A549 (cell line): ENCODE measurements at regions not wholly inside any gene's neighbourhood (a gene's known extent, or its start where the extent isn't known, plus 50 kb on each side); places are given as distances from the start of the nearest gene placed in this dataset.

Source experiments
- ATAC-seq, 2 experiments: fragments of 200-7000 bp in 1 of 2; fragments of >200 bp in 1 of 2; cut with Nextera tagmentation in 1 of 2; cut with Tn5 transposase in 1 of 2; 3 replicates each; pipeline versions ENCODE4 v1.8.0 to v1.9.1; 2018 to 2020; ENCODE audit warnings: mild to moderate bottlenecking in 1 of 2, moderate library complexity in 1 of 2
- CTCF ChIA-PET: fragments of 300-600 bp; sonication (Branson Sonifier 250); formaldehyde crosslinking; extraction: SDS; loops from one replicate; lab custom pipeline; 2021; ENCODE audit warnings: antibody characterized with exemption, inconsistent platforms; lab: Yijun Ruan, JAX
- POLR2A ChIA-PET: fragments of 350-600 bp; formaldehyde crosslinking; extraction: SDS; loops from one replicate; lab custom pipeline; 2021; ENCODE audit warnings: antibody characterized with exemption, inconsistent platforms; lab: Yijun Ruan, JAX
- DNase-seq, 2 experiments: peaks; one replicate each; pipeline versions ENCODE4 v3.0.0 to v3.0.0-alpha.2; 2011 to 2016; ENCODE audit warnings: low read depth in 1 of 2, low spot score in 1 of 2
- FAIRE-seq: peaks from 2 replicates; lab custom pipeline; 2011; peaks lifted over from hg19 to GRCh38; lab: Jason Lieb, UNC
- H3K27ac ChIP-seq, 2 experiments: fragments of >200 bp; sonication (Bioruptor Twin); formaldehyde crosslinking; 3 replicates each; pipeline ENCODE4 v1.5.1; 2016 to 2017
- H3K4me1 ChIP-seq: fragments of >200 bp; sonication (Bioruptor Twin); formaldehyde crosslinking; 3 replicates; pipeline ENCODE4 v1.6.1; 2016
- H3K4me2 ChIP-seq: fragments of >200 bp; sonication (Bioruptor Twin); formaldehyde crosslinking; 3 replicates; pipeline ENCODE4 v1.6.1; 2016
- H3K4me3 ChIP-seq: fragments of >200 bp; sonication (Bioruptor Twin); formaldehyde crosslinking; 3 replicates; pipeline ENCODE4 v1.5.1; 2016
- H3K9me3 ChIP-seq: fragments of >200 bp; sonication (Bioruptor Twin); formaldehyde crosslinking; 3 replicates; pipeline ENCODE4 v1.6.1; 2016
- CBX8 ChIP-seq: fragments of 200-600 bp; sonication (generic); IDR thresholded peaks from 2 replicates; pipeline ENCODE4 v1.6.1; 2016
- CEBPB ChIP-seq, 2 experiments: fragments of >200 bp in 1 of 2; sonication (Bioruptor Twin) in 1 of 2; formaldehyde crosslinking in 1 of 2; IDR thresholded peaks; 2 replicates each; pipeline ENCODE4 v1.6.1; 2012 to 2016
- EHMT2 ChIP-seq: fragments of 200-600 bp; sonication (generic); IDR thresholded peaks from 2 replicates; pipeline ENCODE4 v1.6.1; 2016; ENCODE audit warnings: antibody characterized with exemption, low read depth, mild to moderate bottlenecking, moderate library complexity
- EP300 ChIP-seq, 2 experiments: fragments of >200 bp; sonication (Bioruptor Twin); formaldehyde crosslinking; IDR thresholded peaks; 2 replicates in 1 of 2; 3 replicates in 1 of 2; pipeline ENCODE4 v1.6.1; 2016 to 2017
- ESRRA ChIP-seq: fragments of 150-350 bp; IDR thresholded peaks from 2 replicates; pipeline ENCODE4 v1.6.1; 2014; ENCODE audit warnings: mild to moderate bottlenecking, low read length, borderline replicate concordance
- FOSL2 ChIP-seq, 2 experiments: fragments of 450-650 bp in 1 of 2; fragments of >200 bp in 1 of 2; sonication (Bioruptor Twin) in 1 of 2; formaldehyde crosslinking; IDR thresholded peaks; 2 replicates each; pipeline versions ENCODE4 v1.5.0 to v1.6.1; 2016 to 2020; ENCODE audit warnings: mild to moderate bottlenecking in 1 of 2, moderate library complexity in 1 of 2
- FOXS1 ChIP-seq: fragments of 250-450 bp; sonication (Bioruptor Pico); IDR thresholded peaks from 2 replicates; pipeline ENCODE4 v1.5.0; 2020; ENCODE audit warnings: mild to moderate bottlenecking, moderate library complexity
- GATA3 ChIP-seq: IDR thresholded peaks from 2 replicates; pipeline ENCODE4 v1.6.1; 2012; ENCODE audit warnings: borderline replicate concordance
- HDAC2 ChIP-seq: fragments of 200-600 bp; sonication (generic); IDR thresholded peaks from 2 replicates; pipeline ENCODE4 v1.6.1; 2016
- HOXB5 ChIP-seq: fragments of 250-450 bp; sonication (Bioruptor Pico); IDR thresholded peaks from 2 replicates; pipeline ENCODE4 v1.5.0; 2020; ENCODE audit warnings: mild to moderate bottlenecking, moderate library complexity
- JUN ChIP-seq, 2 experiments: fragments of >200 bp; sonication (Bioruptor Twin); formaldehyde crosslinking; IDR thresholded peaks; 2 replicates in 1 of 2; 3 replicates in 1 of 2; pipeline ENCODE4 v1.6.1; 2016 to 2017
- MAFK ChIP-seq: fragments of 450-650 bp; IDR thresholded peaks from 2 replicates; pipeline ENCODE4 v1.6.1; 2014; ENCODE audit not compliant: partially characterized antibody
- NFE2L2 ChIP-seq: fragments of 150-350 bp; conservative IDR thresholded peaks from 2 replicates; pipeline ENCODE4 v1.6.1; 2014; ENCODE audit warnings: low read length
- NPAS2 ChIP-seq: fragments of 250-450 bp; sonication (Bioruptor Pico); IDR thresholded peaks from 2 replicates; pipeline ENCODE4 v1.8.0; 2022; ENCODE audit warnings: mild to moderate bottlenecking, moderate library complexity, borderline replicate concordance
- PHF8 ChIP-seq: fragments of 200-600 bp; sonication (generic); IDR thresholded peaks from 2 replicates; pipeline ENCODE4 v1.6.1; 2016; ENCODE audit warnings: low read depth, mild to moderate bottlenecking, antibody characterized with exemption, moderate library complexity, borderline replicate concordance
- POLR2A ChIP-seq: IDR thresholded peaks from 2 replicates; pipeline ENCODE4 v1.6.1; 2012; ENCODE audit warnings: mild to moderate bottlenecking, low read length
- RARB ChIP-seq: fragments of 250-450 bp; sonication (Bioruptor Pico); IDR thresholded peaks from 2 replicates; pipeline ENCODE4 v1.8.0; 2021; ENCODE audit warnings: mild to moderate bottlenecking, moderate library complexity
- RFX5 ChIP-seq: fragments of 450-650 bp; IDR thresholded peaks from 2 replicates; pipeline ENCODE4 v1.7.1; 2014; ENCODE audit warnings: antibody characterized with exemption, mild to moderate bottlenecking, moderate library complexity
- SMC3 ChIP-seq: fragments of >200 bp; sonication (Bioruptor Twin); formaldehyde crosslinking; IDR thresholded peaks from 3 replicates; pipeline ENCODE4 v1.6.1; 2018; ENCODE audit warnings: inconsistent platforms
- TP53 ChIP-seq: fragments of 250-450 bp; sonication (Bioruptor Pico); IDR thresholded peaks from 2 replicates; pipeline ENCODE4 v1.5.0; 2021; ENCODE audit warnings: mild to moderate bottlenecking, moderate library complexity
- ZC3H11A ChIP-seq: fragments of 450-650 bp; IDR thresholded peaks from 2 replicates; pipeline ENCODE4 v1.6.1; 2014; ENCODE audit warnings: antibody characterized with exemption, mild to moderate bottlenecking
- ZFP36 ChIP-seq: fragments of 450-650 bp; IDR thresholded peaks from 2 replicates; pipeline ENCODE4 v1.6.1; 2014; ENCODE audit warnings: borderline replicate concordance; ENCODE audit not compliant: partially characterized antibody
- WGBS: methylation state at CpG from one replicate; pipeline ENCODE4 v1.1.6; 2017; ENCODE audit errors: missing lambda C conversion rate; 5-methylcytosine and 5-hydroxymethylcytosine counted together
- TF ChIP-seq, protein P1 (sequence below): fragments of >200 bp; sonication (Bioruptor Twin); formaldehyde crosslinking; IDR thresholded peaks from 3 replicates; pipeline ENCODE4 v1.5.1; 2016
- TF ChIP-seq, protein P2 (sequence below): IDR thresholded peaks from 2 replicates; pipeline ENCODE4 v1.6.1; 2012
- TF ChIP-seq, protein P3 (sequence below): fragments of >200 bp; sonication (Bioruptor Twin); formaldehyde crosslinking; IDR thresholded peaks from 2 replicates; pipeline ENCODE4 v1.6.1; 2016

DNA sequence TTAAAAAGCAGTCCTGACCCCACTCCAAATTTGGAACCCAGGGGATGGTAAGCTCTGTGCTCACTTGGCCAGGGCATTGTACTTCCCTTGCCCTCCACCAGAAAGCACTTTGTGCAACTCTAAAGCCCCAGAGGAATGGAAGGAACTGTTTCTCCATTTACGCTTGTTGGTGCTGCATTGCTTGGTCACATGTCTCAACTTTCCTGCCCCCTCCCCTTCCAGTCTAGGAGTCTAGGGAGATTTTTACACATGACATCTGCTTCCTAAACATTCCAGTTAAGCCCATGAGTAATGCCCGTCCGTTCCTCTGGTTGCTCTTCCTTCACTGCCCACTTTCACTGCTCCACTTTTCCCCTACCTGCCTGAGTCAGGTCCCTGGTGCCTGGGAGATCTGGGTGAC lies 92.6 kb upstream of the MAP1LC3B2 start:
- Histone ChIP-seq H3K4me2 (no peak overlapping the region), H3K4me3 (no peak overlapping the region), H3K27ac (peak overlapping the region in 1 of 2 experiments; percentile 2; a peak in 1 of 6 replicates), H3K4me1 (no peaks in the 10 kb centered on the region), H3K9me3 (no peaks in the 10 kb centered on the region)
- CTCF ChIA-PET: interaction anchor here (0.7 to 1.5 kb wide), 2 partner anchors 15 to 469 kb away, joined by 3 to 5 read pairs; no protein-coding TSS in a partner anchor
- ATAC-seq (peak in 1 of 2 experiments; percentile 51; a peak in 3 of 6 replicates), DNase-seq (no peak), FAIRE-seq (no peak)
- no peak for TF ChIP-seq POLR2A
- TF ChIP-seq RARB (CRISPR knock-in tag): no peak
- no peak for TF ChIP-seq ESRRA
- TF ChIP-seq, protein P1, sequence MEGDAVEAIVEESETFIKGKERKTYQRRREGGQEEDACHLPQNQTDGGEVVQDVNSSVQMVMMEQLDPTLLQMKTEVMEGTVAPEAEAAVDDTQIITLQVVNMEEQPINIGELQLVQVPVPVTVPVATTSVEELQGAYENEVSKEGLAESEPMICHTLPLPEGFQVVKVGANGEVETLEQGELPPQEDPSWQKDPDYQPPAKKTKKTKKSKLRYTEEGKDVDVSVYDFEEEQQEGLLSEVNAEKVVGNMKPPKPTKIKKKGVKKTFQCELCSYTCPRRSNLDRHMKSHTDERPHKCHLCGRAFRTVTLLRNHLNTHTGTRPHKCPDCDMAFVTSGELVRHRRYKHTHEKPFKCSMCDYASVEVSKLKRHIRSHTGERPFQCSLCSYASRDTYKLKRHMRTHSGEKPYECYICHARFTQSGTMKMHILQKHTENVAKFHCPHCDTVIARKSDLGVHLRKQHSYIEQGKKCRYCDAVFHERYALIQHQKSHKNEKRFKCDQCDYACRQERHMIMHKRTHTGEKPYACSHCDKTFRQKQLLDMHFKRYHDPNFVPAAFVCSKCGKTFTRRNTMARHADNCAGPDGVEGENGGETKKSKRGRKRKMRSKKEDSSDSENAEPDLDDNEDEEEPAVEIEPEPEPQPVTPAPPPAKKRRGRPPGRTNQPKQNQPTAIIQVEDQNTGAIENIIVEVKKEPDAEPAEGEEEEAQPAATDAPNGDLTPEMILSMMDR: no peak
- no peak for TF ChIP-seq EHMT2
- TF ChIP-seq ZFP36: no peak
- no peak for TF ChIP-seq NFE2L2
- TF ChIP-seq, protein P2, sequence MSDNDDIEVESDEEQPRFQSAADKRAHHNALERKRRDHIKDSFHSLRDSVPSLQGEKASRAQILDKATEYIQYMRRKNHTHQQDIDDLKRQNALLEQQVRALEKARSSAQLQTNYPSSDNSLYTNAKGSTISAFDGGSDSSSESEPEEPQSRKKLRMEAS: no peak
- no peak for TF ChIP-seq JUN (IDR thresholded peaks at IDR 0.05)
- no peak for TF ChIP-seq PHF8
- TF ChIP-seq ZC3H11A: no peak
- TF ChIP-seq FOSL2 (IDR thresholded peaks at IDR 0.05): no peak
- no peak for TF ChIP-seq FOSL2 (CRISPR knock-in tag; IDR thresholded peaks at IDR 0.05)
- no peak for TF ChIP-seq CBX8
- POLR2A ChIA-PET: interaction anchor here (0.6 kb wide), 1 partner anchor 28 kb away, joined by 4 read pairs; no protein-coding TSS in a partner anchor
- WGBS: 84% methylated on average over 3 of the region's 3 CpGs

DNA sequence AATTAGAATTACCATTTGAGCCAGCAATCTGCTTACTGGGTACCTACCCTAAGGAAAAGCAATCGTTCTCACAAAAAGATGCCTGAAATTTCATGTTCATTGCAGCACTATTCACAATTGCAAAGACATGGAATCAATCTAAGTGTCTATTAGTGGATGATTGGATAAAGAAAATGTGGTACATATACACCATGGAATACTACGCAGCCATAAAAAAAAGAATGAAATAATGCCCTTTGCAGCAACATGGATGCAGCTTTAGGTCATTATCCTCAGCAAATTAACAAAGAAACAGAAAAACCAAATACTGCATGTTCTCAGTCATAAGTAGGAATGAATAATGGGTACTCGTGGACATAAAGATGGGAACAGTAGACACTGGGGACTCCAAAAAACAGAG lies 89.8 kb upstream of the MAP1LC3B2 start:
- ChIA-PET CTCF (no interaction called here), POLR2A (no interaction called here)
- Histone ChIP-seq H3K4me2 (no peak overlapping the region), H3K27ac (no peak overlapping the region), H3K4me3 (no peak overlapping the region), H3K4me1 (no peaks in the 10 kb centered on the region), H3K9me3 (no peaks in the 10 kb centered on the region)
- no peak for DNase-seq
- WGBS: 57% methylated on average over 3 of the region's 3 CpGs
- FAIRE-seq: no peak
- ATAC-seq: no peak
- TF ChIP-seq ZC3H11A (no peak), CEBPB (IDR thresholded peaks at IDR 0.05) (no peak), SMC3 (no peak), TP53 (CRISPR knock-in tag) (no peak), RFX5 (no peak), GATA3 (no peak), CBX8 (no peak), HDAC2 (no peak), NPAS2 (CRISPR knock-in tag) (no peak), HOXB5 (CRISPR knock-in tag) (no peak), EP300 (IDR thresholded peaks at IDR 0.05) (no peak), EHMT2 (no peak)

DNA sequence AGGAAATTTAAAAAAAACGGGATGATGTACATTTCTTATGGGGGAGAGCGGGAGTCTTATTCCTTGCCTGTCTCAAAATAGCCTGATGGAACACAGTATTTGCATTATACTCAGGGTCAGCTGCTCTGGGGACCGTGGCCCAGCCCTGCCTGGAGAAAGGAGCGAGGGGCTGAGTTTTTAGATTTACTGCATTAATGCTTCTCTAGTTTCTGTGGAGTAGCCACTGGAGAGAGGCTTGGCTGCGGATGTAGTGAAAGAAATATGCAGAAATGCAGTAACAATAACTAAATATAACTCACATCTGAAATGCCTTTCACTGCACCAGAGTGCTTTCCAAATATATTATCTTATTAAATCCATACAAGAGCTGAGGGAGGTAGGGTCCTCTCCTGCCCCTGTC lies 87.6 kb upstream of the MAP1LC3B2 start:
- no peaks in the 10 kb centered on the region for H3K4me1 ChIP-seq
- no peak for DNase-seq
- no peak for FAIRE-seq
- no peak overlapping the region for H3K4me2 ChIP-seq
- no peak overlapping the region for H3K27ac ChIP-seq
- 0 out of 3 replicates have a peak, but pooled peaks cover 4% of the 10 kb centered on the region for H3K9me3 ChIP-seq
- CTCF ChIA-PET: no interaction called here
- H3K4me3 ChIP-seq: no peak overlapping the region
- POLR2A ChIA-PET: no interaction called here
- TF ChIP-seq MAFK: no peak
- TF ChIP-seq, protein P3, sequence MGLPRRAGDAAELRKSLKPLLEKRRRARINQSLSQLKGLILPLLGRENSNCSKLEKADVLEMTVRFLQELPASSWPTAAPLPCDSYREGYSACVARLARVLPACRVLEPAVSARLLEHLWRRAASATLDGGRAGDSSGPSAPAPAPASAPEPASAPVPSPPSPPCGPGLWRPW: no peak
- TF ChIP-seq FOXS1 (CRISPR knock-in tag): no peak
- TF ChIP-seq ZFP36: no peak
- no peak for TF ChIP-seq NFE2L2
- TF ChIP-seq, all 56 proteins: peak for 0
- no peak for ATAC-seq
- 71% methylated on average over 5 of the region's 5 CpGs for WGBS
